Stomach (tissue), 8 donors: ENCODE measurements at regions not wholly inside any gene's neighbourhood (a gene's known extent, or its start where the extent isn't known, plus 50 kb on each side); places are given as distances from the start of the nearest gene placed in this dataset.

ENCODE experiments used
- DNase-seq, 2 donors: peaks; one replicate each; pipeline versions ENCODE4 v3.0.0 to v3.0.0-alpha.2; 2013 to 2019
- H3K27ac ChIP-seq, 5 donors: fragments of 200-600 bp in 4 of 5; sonication (generic) in 4 of 5; one replicate each; pipeline ENCODE4 v1.5.1; 2013 to 2019; ENCODE audit warnings: mild to moderate bottlenecking in 1 of 5, moderate library complexity in 1 of 5
- H3K27me3 ChIP-seq, 3 donors: fragments of 200-600 bp; sonication (generic); one replicate each; pipeline ENCODE4 v1.5.1; 2017 to 2019; ENCODE audit warnings: mixed run types in 1 of 3
- H3K36me3 ChIP-seq, 4 donors: fragments of 200-600 bp; sonication (generic); 1 replicate in 3 of 4; 2 replicates in 1 of 4; pipeline ENCODE4 v1.5.1; 2016 to 2019
- H3K4me1 ChIP-seq, 4 donors: fragments of 200-600 bp; sonication (generic); one replicate each; pipeline ENCODE4 v1.5.1; 2016 to 2019
- H3K4me3 ChIP-seq, 4 donors: fragments of 200-600 bp; sonication (generic) in 3 of 4; one replicate each; pipeline ENCODE4 v1.5.1; 2016 to 2019; ENCODE audit warnings: mild to moderate bottlenecking in 1 of 4
- H3K9me3 ChIP-seq, 4 donors: fragments of 200-600 bp; sonication (generic); one replicate each; pipeline ENCODE4 v1.5.1; 2016 to 2019
- CTCF ChIP-seq, 7 experiments: fragments of 450-650 bp in 4 of 7; fragments of 200-600 bp in 3 of 7; sonication (generic) in 3 of 7; IDR thresholded peaks; one replicate each; pipeline ENCODE4 v1.5.1; 2016 to 2019; ENCODE audit warnings: antibody characterized with exemption in 7 of 7, control low read depth in 2 of 7, mild to moderate bottlenecking in 1 of 7
- EP300 ChIP-seq: sonication (generic); formaldehyde crosslinking; IDR thresholded peaks from one replicate; pipeline ENCODE4 v1.6.1; 2017; ENCODE audit warnings: antibody characterized with exemption
- POLR2A ChIP-seq, 4 donors: fragments of 450-650 bp; IDR thresholded peaks; one replicate each; pipeline ENCODE4 v1.6.1; 2016; ENCODE audit warnings: antibody characterized with exemption in 4 of 4, control low read depth in 2 of 4, mild to moderate bottlenecking in 1 of 4, moderate library complexity in 1 of 4
- POLR2AphosphoS5 ChIP-seq, 3 donors: sonication (generic); formaldehyde crosslinking; IDR thresholded peaks; one replicate each; pipeline ENCODE4 v1.6.1; 2016; ENCODE audit warnings: antibody characterized with exemption in 3 of 3
- WGBS, 5 donors: extraction: QIAGEN DNeasy Blood & Tissue Kit in 3 of 5; methylation state at CpG; one replicate each; pipeline versions ENCODE4 v1.1.5 to v1.1.7; 2013 to 2018; 5-methylcytosine and 5-hydroxymethylcytosine counted together
- intact Hi-C: fragments of 100-400 bp; cut with DNase I; formaldehyde crosslinking; loops from one replicate; pipeline ENCODE4 v1.15.1; 2023; ENCODE audit warnings: low total_unique reads
- donor health status: healthy with polysubstance abuse.
- donor health status: Bipolar disorder and iron deficiency.
- donor health status: healthy.

- no peak for TF ChIP-seq POLR2A (IDR thresholded peaks at IDR 0.05)
- no peak for TF ChIP-seq CTCF (IDR thresholded peaks at IDR 0.05)
- no peak for TF ChIP-seq POLR2AphosphoS5 (IDR thresholded peaks at IDR 0.05)
- no peak for TF ChIP-seq EP300
- Histone ChIP-seq H3K4me3 (no peak overlapping the region), H3K9me3 (no peaks in the 10 kb centered on the region), H3K27ac (no peak overlapping the region), H3K36me3 (no peaks in the 10 kb centered on the region), H3K27me3 (no peaks in the 10 kb centered on the region), H3K4me1 (no peaks in the 10 kb centered on the region)
- intact Hi-C loops, result no loop called here
- DNase-seq, result no peak
- WGBS, 5 donors, result 16 to 37% (median 17%) methylated on average over 3 of the region's 3 CpGs
Measured at GRCh38 chr6:93183531-93183972, 235.8 kb downstream of the EPHA7 start.

- Histone ChIP-seq H3K4me3 (no peak overlapping the region), H3K4me1 (no peaks in the 10 kb centered on the region), H3K27me3 (no peaks in the 10 kb centered on the region), H3K27ac (no peak overlapping the region), H3K9me3 (no peaks in the 10 kb centered on the region), H3K36me3 (no peaks in the 10 kb centered on the region)
- no peak for TF ChIP-seq POLR2AphosphoS5 (IDR thresholded peaks at IDR 0.05)
- no peak for TF ChIP-seq CTCF (IDR thresholded peaks at IDR 0.05)
- TF ChIP-seq EP300, result no peak
- no peak for TF ChIP-seq POLR2A (IDR thresholded peaks at IDR 0.05)
- 49 to 61% (median 55%) methylated on average over 2 of the region's 2 CpGs for WGBS, 5 donors
- no peak for DNase-seq
- intact Hi-C loops, result no loop called here
Measured at GRCh38 chr6:93182938-93183479, 236.3 kb downstream of the EPHA7 start.

GRCh38 chr6:93177918-93178317, 241.4 kb downstream of the EPHA7 start:
- TF ChIP-seq CTCF (IDR thresholded peaks at IDR 0.05) (no peak), POLR2A (IDR thresholded peaks at IDR 0.05) (no peak), EP300 (no peak), POLR2AphosphoS5 (IDR thresholded peaks at IDR 0.05) (no peak)
- no peaks in the 10 kb centered on the region for H3K27me3 ChIP-seq
- H3K36me3 ChIP-seq, result no peaks in the 10 kb centered on the region
- H3K4me1 ChIP-seq, result no peaks in the 10 kb centered on the region
- no peak overlapping the region for H3K27ac ChIP-seq
- no peak overlapping the region for H3K4me3 ChIP-seq
- WGBS, 5 donors, result 77 to 89% (median 85%) methylated on average over 2 of the region's 2 CpGs
- no peaks in the 10 kb centered on the region for H3K9me3 ChIP-seq
- intact Hi-C loops, result no loop called here
- DNase-seq, result no peak

- Histone ChIP-seq H3K36me3 (no peaks in the 10 kb centered on the region), H3K4me1 (no peaks in the 10 kb centered on the region), H3K4me3 (no peak overlapping the region), H3K27me3 (no peaks in the 10 kb centered on the region), H3K27ac (no peak overlapping the region), H3K9me3 (no peaks in the 10 kb centered on the region)
- no peak for DNase-seq
- intact Hi-C loops, result no loop called here
- WGBS, 5 donors, result 72 to 84% (median 78%) methylated on average over 3 of the region's 3 CpGs
- TF ChIP-seq POLR2A (IDR thresholded peaks at IDR 0.05) (no peak), EP300 (no peak), CTCF (IDR thresholded peaks at IDR 0.05) (no peak), POLR2AphosphoS5 (IDR thresholded peaks at IDR 0.05) (no peak)
Measured at GRCh38 chr6:93177438-93177837, 241.9 kb downstream of the EPHA7 start.
